Osteoblast (primary cell): ENCODE measurements at regions not wholly inside any gene's neighbourhood (a gene's known extent, or its start where the extent isn't known, plus 50 kb on each side); places are given as distances from the start of the nearest gene placed in this dataset.

Experiments used
- DNase-seq: peaks from one replicate; pipeline ENCODE4 v3.0.0; 2011; ENCODE audit warnings: low spot score, mixed read lengths; ENCODE audit not compliant: insufficient read length; ENCODE audit errors: missing footprints
- H2AFZ ChIP-seq: 2 replicates; pipeline ENCODE4 v1.6.0; 2011; ENCODE audit warnings: mild to moderate bottlenecking, low read length
- H3K27ac ChIP-seq: 2 replicates; pipeline ENCODE4 v1.5.1; 2011; ENCODE audit warnings: mild to moderate bottlenecking, low read depth, low read length, moderate library complexity
- H3K27me3 ChIP-seq: 2 replicates; pipeline ENCODE4 v1.6.0; 2012; ENCODE audit warnings: mild to moderate bottlenecking, control low read depth, inconsistent platforms, low read length, moderate library complexity; ENCODE audit not compliant: insufficient read depth
- H3K36me3 ChIP-seq: 2 replicates; pipeline ENCODE4 v1.5.1; 2011; ENCODE audit warnings: mild to moderate bottlenecking, low read length, control low read depth, moderate library complexity; ENCODE audit not compliant: insufficient read depth
- H3K4me1 ChIP-seq: 2 replicates; pipeline ENCODE4 v1.5.1; 2011; ENCODE audit warnings: mild to moderate bottlenecking, low read length, control low read depth, moderate library complexity; ENCODE audit not compliant: insufficient read depth
- H3K4me2 ChIP-seq: 2 replicates; pipeline ENCODE4 v1.6.0; 2011; ENCODE audit warnings: mild to moderate bottlenecking, low read length; ENCODE audit not compliant: insufficient read depth
- H3K4me3 ChIP-seq: fragments of 200-600 bp; sonication (generic); 3 replicates; pipeline ENCODE4 v1.5.1; 2012; ENCODE audit warnings: mild to moderate bottlenecking, low read length, inconsistent platforms; ENCODE audit not compliant: insufficient read depth
- H3K79me2 ChIP-seq: 2 replicates; pipeline ENCODE4 v1.6.0; 2012; ENCODE audit warnings: mild to moderate bottlenecking, low read length, control low read depth, inconsistent platforms; ENCODE audit not compliant: insufficient read depth
- H3K9me3 ChIP-seq: 2 replicates; pipeline ENCODE4 v1.5.1; 2011; ENCODE audit warnings: low read depth, low read length, control low read depth
- H4K20me1 ChIP-seq: 2 replicates; pipeline ENCODE4 v1.6.0; 2012; ENCODE audit warnings: mild to moderate bottlenecking, low read length, control low read depth; ENCODE audit not compliant: insufficient read depth
- CTCF ChIP-seq: IDR thresholded peaks from 2 replicates; pipeline ENCODE4 v1.5.1; 2011; ENCODE audit warnings: mild to moderate bottlenecking, low read depth, low read length, moderate library complexity; ENCODE audit errors: extremely low read depth

- no peaks in the 10 kb centered on the region for H3K9me3 ChIP-seq
- no peak overlapping the region for H3K27ac ChIP-seq
- H3K36me3 ChIP-seq, result no peaks in the 10 kb centered on the region
- no peak overlapping the region for H3K4me2 ChIP-seq
- no peak overlapping the region for H2AFZ ChIP-seq
- H3K4me3 ChIP-seq, result no peak overlapping the region
- no peaks in the 10 kb centered on the region for H3K27me3 ChIP-seq
- H3K79me2 ChIP-seq, result no peaks in the 10 kb centered on the region
- no peaks in the 10 kb centered on the region for H3K4me1 ChIP-seq
- no peak for TF ChIP-seq CTCF
- no peak for DNase-seq
- no peaks in the 10 kb centered on the region for H4K20me1 ChIP-seq
Measured at GRCh38 chr6:122871079-122871478, 82.0 kb downstream of the SMPDL3A start.

GRCh38 chr6:122872311-122872710, 83.3 kb downstream of the SMPDL3A start:
- no peaks in the 10 kb centered on the region for H4K20me1 ChIP-seq
- H3K9me3 ChIP-seq, result no peaks in the 10 kb centered on the region
- no peak for DNase-seq
- no peaks in the 10 kb centered on the region for H3K4me1 ChIP-seq
- H3K27me3 ChIP-seq, result no peaks in the 10 kb centered on the region
- TF ChIP-seq CTCF, result no peak
- no peak overlapping the region for H3K27ac ChIP-seq
- no peak overlapping the region for H2AFZ ChIP-seq
- H3K4me2 ChIP-seq, result no peak overlapping the region
- no peaks in the 10 kb centered on the region for H3K79me2 ChIP-seq
- H3K36me3 ChIP-seq, result no peaks in the 10 kb centered on the region
- H3K4me3 ChIP-seq, result no peak overlapping the region

- H2AFZ ChIP-seq, result no peak overlapping the region
- no peaks in the 10 kb centered on the region for H3K27me3 ChIP-seq
- H3K36me3 ChIP-seq, result no peaks in the 10 kb centered on the region
- no peaks in the 10 kb centered on the region for H3K9me3 ChIP-seq
- H3K4me2 ChIP-seq, result no peak overlapping the region
- no peaks in the 10 kb centered on the region for H4K20me1 ChIP-seq
- no peak for TF ChIP-seq CTCF
- H3K4me3 ChIP-seq, result no peak overlapping the region
- no peaks in the 10 kb centered on the region for H3K4me1 ChIP-seq
- peak; percentile 65 for DNase-seq
- H3K27ac ChIP-seq, result no peak overlapping the region
- H3K79me2 ChIP-seq, result no peaks in the 10 kb centered on the region
Measured at GRCh38 chr6:122877302-122877701, 88.2 kb downstream of the SMPDL3A start.

DNA sequence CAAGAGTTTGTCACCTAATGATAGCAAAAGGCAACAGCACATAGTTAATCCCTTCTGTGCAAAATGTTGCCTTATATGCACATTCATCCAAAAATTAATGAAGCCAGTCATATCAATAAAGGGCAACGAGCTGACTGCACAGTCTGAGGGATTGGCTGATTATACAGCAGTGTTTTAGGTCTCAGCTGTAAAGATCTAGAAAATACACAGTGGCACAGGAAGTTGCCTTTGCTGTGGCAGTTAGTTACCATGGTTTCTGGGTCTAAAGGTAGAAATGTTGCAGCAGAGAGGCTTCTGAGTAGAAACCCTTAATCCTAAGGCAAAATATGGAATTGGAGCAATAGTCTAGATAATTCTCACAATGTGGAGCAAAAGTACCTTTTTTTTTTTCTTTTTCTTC, 89.7 kb downstream of the SMPDL3A start:
- H3K4me1 ChIP-seq, result no peaks in the 10 kb centered on the region
- H3K4me2 ChIP-seq, result no peak overlapping the region
- H3K79me2 ChIP-seq, result no peaks in the 10 kb centered on the region
- no peak for DNase-seq
- no peaks in the 10 kb centered on the region for H3K27me3 ChIP-seq
- H3K4me3 ChIP-seq, result no peak overlapping the region
- TF ChIP-seq CTCF, result no peak
- H4K20me1 ChIP-seq, result no peaks in the 10 kb centered on the region
- H3K36me3 ChIP-seq, result no peaks in the 10 kb centered on the region
- H2AFZ ChIP-seq, result no peak overlapping the region
- H3K27ac ChIP-seq, result no peak overlapping the region
- H3K9me3 ChIP-seq, result no peaks in the 10 kb centered on the region
